GM12875 (cell line): ENCODE measurements at regions not wholly inside any gene's neighbourhood (a gene's known extent, or its start where the extent isn't known, plus 50 kb on each side); places are given as distances from the start of the nearest gene placed in this dataset.

Source experiments
- H3K4me3 ChIP-seq: one replicate; pipeline ENCODE4 v1.5.1; 2011; ENCODE audit warnings: low read depth, low read length, control low read depth
- CTCF ChIP-seq: IDR thresholded peaks from 2 replicates; pipeline ENCODE4 v1.5.1; 2011; ENCODE audit warnings: low read depth, mild to moderate bottlenecking, control low read depth, inconsistent platforms, low read length, moderate library complexity, borderline replicate concordance; ENCODE audit not compliant: insufficient read depth

- no peak for TF ChIP-seq CTCF
- H3K4me3 ChIP-seq: no peak overlapping the region
These were observed 270.9 kb upstream of the NBEA start for GRCh38 chr13:34671137-34671536.

GRCh38 chr13:34672631-34673030 lies 269.4 kb upstream of the NBEA start:
- no peak for TF ChIP-seq CTCF
- no peak overlapping the region for H3K4me3 ChIP-seq

GRCh38 chr13:34675626-34676025 lies 266.4 kb upstream of the NBEA start:
- TF ChIP-seq CTCF: no peak
- no peak overlapping the region for H3K4me3 ChIP-seq

- no peak for TF ChIP-seq CTCF
- H3K4me3 ChIP-seq: no peak overlapping the region
These were observed 263.9 kb upstream of the NBEA start for GRCh38 chr13:34678154-34678553.

- TF ChIP-seq CTCF: no peak
- no peak overlapping the region for H3K4me3 ChIP-seq
These were observed 260.6 kb upstream of the NBEA start for GRCh38 chr13:34681405-34681955.

- no peak overlapping the region for H3K4me3 ChIP-seq
- TF ChIP-seq CTCF: no peak
These were observed 247.0 kb upstream of the NBEA start for GRCh38 chr13:34695063-34695462.

GRCh38 chr13:34696296-34696695 lies 245.8 kb upstream of the NBEA start:
- no peak for TF ChIP-seq CTCF
- H3K4me3 ChIP-seq: no peak overlapping the region
